SHP77 treated with DMSO at 0.1 percent for 48 hours (cell line): ENCODE measurements at regions not wholly inside any gene's neighbourhood (a gene's known extent, or its start where the extent isn't known, plus 50 kb on each side); places are given as distances from the start of the nearest gene placed in this dataset.

Source experiments
- DNase-seq: peaks from one replicate; lab custom pipeline; 2025; lab: John Stamatoyannopoulos, UW

GRCh38 chr7:11294218-11294617 is 320.5 kb downstream of the PHF14 start:
- no peak for DNase-seq

- peak; percentile 51 for DNase-seq
Observed at GRCh38 chr7:11294965-11295364, 321.3 kb downstream of the PHF14 start.

DNA sequence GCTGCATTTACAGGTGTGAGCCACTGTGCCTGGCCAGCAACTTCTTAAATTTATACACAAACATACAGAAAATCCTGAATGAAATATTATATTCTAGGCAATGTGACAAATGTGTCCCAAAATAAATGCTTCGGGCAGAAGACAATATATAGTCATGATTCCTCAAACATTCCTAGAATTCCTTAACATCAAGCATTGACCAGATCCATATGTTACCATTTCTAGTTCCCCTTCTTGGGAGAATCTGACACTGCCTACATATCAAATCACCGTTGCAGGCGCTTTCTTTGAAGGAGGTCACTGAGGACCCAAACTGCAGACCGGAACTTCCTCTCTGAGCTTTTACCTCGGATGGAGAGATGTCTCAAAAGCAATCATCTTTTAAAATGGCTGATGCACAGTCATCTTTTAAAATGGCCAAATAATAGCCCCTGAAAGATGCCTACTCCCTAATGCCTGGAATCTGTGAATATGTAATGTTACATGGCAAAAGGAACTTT is 323.5 kb downstream of the PHF14 start:
- DNase-seq: no peak

GRCh38 chr7:11297764-11298163 is 324.1 kb downstream of the PHF14 start:
- DNase-seq: no peak

GRCh38 chr7:11298220-11298619 is 324.5 kb downstream of the PHF14 start:
- DNase-seq: no peak

DNA sequence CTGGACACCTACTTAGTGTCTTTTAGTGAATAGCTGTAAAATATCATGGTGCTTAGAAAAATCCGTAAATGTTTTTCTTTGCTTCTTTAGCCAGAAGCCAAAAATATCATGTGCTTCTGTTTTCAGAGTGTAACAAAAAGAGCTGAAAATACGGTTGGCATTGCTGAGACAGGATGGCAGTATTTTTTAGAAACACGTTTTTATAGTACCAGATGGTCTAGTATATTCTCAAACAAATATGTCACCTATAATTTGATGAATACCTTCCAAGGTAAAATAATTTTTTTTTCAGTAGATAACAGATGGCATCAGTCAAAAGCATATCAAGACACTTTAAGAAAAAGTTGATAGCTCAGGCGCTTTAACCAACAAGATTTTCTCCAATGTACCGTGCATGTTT is 326.6 kb downstream of the PHF14 start:
- DNase-seq: no peak

DNA sequence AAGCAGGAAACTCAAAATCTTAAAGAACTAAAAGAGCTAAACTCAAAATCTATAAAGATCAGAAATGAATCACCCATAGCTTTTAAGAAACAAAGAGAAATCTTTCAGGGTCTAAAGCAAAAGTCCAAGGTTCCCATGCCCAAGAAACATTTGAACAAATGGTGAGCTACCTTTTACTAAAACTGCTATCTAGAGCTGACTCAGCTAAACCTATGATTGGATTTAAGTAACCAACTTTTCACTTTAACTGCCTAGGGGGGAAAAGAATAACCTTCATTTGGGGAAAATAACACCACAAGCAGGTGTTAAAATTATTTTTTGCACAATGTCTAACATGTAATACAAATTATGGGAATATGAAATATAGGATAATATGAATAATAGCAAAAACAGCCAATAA is 328.4 kb downstream of the PHF14 start:
- DNase-seq: no peak

DNA sequence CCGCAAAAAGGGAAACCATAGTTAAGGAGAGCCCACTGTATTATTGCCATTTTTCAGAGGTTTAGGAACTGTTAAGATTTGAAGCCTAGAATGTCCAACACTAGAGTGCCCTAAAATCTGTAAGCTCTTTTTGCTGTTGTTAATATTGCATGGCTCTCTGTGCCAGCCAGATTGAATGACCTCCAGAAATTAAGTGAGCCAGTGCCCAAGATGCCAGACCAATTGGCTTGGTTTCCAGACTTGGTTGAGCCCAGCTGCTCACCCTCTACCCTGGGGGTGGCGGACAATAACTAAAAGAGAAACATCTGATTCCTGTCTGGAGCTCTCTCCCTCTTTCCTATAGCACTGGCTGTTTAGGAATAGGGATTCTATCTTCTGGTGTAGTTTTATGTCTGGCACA is 340.1 kb downstream of the PHF14 start:
- DNase-seq: no peak

GRCh38 chr7:11315666-11316258 is 342.1 kb downstream of the PHF14 start:
- no peak for DNase-seq

GRCh38 chr7:11317766-11318165 is 344.1 kb downstream of the PHF14 start:
- DNase-seq: no peak

- no peak for DNase-seq
Observed at GRCh38 chr7:11319491-11320274, 346.0 kb downstream of the PHF14 start.
